GM19035 (cell line): ENCODE measurements at regions not wholly inside any gene's neighbourhood (a gene's known extent, or its start where the extent isn't known, plus 50 kb on each side); places are given as distances from the start of the nearest gene placed in this dataset.

Source experiments
- ATAC-seq: cut with Tn5 transposase; IDR thresholded peaks from one replicate; pipeline ENCODE4 v1.9.1; 2021; ENCODE audit not compliant: unreplicated experiment

DNA sequence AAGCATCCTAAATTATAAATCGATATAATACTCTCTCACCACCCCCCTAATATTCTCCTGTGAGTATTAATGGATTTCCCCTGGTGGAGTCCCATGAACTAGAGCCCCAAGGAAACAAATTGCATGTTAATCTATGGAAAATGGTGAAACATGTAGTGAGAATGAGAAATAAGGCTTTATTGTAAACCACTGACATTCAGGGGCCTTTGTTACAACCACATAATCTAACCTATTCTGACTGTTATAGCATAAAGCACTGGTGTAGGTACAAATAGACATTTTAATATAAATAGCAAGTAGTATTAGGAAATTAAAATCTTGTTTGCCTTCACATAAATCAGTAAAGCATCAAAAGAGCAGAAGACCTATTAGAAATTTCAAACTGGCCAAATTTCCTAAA is 65.3 kb upstream of the TLK1 start:
- no peak for ATAC-seq

DNA sequence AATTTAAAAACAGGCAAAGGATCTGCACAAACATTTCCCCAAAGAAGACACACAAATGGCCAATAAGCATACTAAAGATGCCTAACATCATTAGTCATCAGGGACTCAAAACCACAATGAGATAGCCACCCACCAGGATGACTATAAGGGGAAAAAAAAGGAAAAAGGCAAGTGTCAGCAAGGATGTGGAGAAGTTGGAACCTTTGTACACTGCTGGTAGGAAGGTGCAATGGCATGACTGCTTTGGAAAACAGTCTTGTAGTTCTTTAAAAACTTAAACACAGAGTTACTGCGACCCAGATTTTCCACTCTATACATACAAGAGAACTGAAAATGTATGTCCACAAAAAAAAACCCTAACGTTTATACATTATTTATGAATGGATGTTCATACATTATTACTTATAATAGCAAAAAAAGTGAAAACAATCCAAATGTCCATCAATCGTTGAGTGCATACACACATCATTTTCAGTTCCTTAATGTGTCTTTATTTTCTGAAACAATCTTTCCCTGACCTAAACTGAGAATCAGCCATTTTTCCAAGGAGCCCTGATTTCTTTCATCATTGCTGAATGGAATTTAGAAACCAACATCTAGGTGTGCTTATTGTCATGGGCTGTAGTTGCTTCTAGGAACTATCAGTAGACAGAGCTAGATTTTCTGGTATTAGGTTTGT is 64.7 kb upstream of the TLK1 start:
- ATAC-seq: no peak

DNA sequence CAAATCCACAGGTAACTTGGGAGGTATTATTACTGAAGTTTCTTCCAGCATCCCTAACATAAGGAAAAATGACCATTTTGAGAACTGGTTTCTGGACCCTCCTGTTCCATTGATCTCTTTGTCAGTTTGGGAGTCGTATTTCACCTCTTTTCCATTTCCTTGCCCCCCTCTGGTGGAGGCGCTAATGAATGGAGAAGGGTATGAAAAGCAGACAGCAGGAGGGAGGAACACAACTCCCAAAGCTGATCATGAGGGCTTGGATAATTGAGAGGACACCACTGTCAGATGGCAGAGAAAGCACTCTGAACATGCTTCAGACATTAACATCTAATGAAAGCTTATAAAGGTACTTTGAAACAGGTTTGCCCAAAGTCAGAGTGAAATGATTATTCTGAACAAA is 56.6 kb upstream of the TLK1 start:
- ATAC-seq: no peak

DNA sequence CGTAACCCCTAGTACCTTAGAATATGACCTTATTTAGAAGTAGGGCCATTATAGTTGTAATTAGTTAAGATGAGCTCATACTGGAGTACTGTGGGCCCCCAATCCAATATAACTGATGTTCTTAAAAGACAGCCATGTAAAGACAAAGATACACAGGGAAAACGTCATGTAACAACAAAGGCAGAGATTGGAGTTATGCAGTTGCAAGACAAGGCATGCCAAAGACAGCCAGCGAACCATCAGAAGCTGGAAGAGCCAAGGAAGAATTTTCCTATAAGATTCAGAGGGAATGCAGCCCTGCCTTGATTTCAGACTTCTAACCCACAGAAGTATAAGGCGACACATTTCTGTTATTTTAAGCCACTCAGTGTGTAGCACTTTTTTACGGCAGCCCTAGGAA is 55.9 kb upstream of the TLK1 start:
- ATAC-seq: no peak

DNA sequence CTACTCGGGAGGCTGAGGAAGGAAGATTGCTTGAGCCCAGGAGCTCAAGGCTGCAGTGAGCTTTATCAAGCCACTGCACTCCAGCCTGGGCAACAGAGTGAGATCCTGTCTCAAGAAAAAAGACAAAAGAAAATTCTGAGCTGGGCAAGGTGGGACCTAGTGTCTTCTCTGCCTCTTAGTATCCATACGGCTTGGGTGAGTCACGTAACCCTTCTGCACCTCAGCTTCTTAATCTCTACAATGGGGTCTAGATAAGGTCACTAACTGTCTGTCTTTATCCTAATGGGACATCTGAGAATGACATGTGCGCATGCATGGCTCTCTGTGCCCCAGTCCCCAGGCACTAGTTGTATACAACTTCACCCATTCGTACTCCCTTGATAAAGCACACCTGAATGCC is 53.4 kb upstream of the TLK1 start:
- ATAC-seq: no peak

DNA sequence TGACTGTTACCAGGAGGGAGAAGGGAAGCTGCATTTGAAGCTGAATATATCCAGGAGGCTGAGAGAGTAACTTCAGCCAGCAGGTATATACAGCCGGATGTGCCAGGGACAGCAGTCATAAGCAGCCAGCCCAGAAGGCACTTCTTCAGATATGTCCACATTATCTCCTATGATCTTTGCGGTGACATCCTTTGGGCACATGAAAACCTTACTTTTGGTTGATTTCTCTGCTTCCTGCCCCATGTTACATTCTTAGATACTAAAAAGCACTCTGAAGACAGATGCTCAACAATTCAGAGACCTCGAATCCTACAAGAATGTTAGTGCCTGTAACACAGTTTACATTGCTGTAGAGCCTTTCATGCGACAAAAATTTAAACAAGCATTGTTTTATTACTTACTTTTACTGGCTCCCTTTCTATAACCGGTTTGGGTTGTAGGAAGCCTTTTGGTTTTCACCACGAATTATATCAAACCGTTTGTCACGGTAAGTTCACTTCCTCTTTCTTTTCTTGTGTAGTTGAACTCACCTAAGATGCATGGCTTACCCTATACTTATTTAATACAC is 50.3 kb upstream of the TLK1 start:
- ATAC-seq: peak; percentile 76
